Mammary epithelial cell (primary cell): ENCODE measurements at regions not wholly inside any gene's neighbourhood (a gene's known extent, or its start where the extent isn't known, plus 50 kb on each side); places are given as distances from the start of the nearest gene placed in this dataset.

Experiments
- CTCF ChIP-seq, 2 donors: IDR thresholded peaks in 1 of 2; conservative IDR thresholded peaks in 1 of 2; 2 replicates each; pipeline ENCODE4 v1.5.1; 2011 to 2012; ENCODE audit warnings: inconsistent platforms in 2 of 2, low read length in 2 of 2, mild to moderate bottlenecking in 2 of 2, control low read depth in 1 of 2, low read depth in 1 of 2; ENCODE audit not compliant: insufficient read depth in 1 of 2; ENCODE audit errors: extremely low read depth in 1 of 2
- EZH2 ChIP-seq: IDR thresholded peaks from 2 replicates; pipeline ENCODE4 v1.6.1; 2012; ENCODE audit warnings: low read length, inconsistent platforms, borderline replicate concordance

- TF ChIP-seq EZH2 (no peak), CTCF (conservative IDR thresholded peaks at IDR 0.05 in 1 of 2, IDR thresholded peaks at IDR 0.05 in 1 of 2; ENCODE audit: extremely low read depth in 1 of 2, insufficient read depth in 1 of 2, low read depth in 1 of 2, low read length in 2 of 2) (no peak)
Measured at GRCh38 chr10:36157486-36157885, 515.4 kb upstream of the FZD8 start.
